22Rv1 (cell line): ENCODE measurements at regions not wholly inside any gene's neighbourhood (a gene's known extent, or its start where the extent isn't known, plus 50 kb on each side); places are given as distances from the start of the nearest gene placed in this dataset.

Experiments
- H3K27ac ChIP-seq: fragments of 450-650 bp; 2 replicates; pipeline ENCODE4 v1.5.1; 2017
- ZFX ChIP-seq: fragments of 450-650 bp; IDR thresholded peaks from 2 replicates; pipeline ENCODE4 v1.6.1; 2017; ENCODE audit warnings: antibody characterized with exemption, borderline replicate concordance
- TF ChIP-seq, protein P1 (sequence below): fragments of 450-650 bp; IDR thresholded peaks from 2 replicates; pipeline ENCODE4 v1.5.1; 2017; ENCODE audit warnings: mild to moderate bottlenecking

DNA sequence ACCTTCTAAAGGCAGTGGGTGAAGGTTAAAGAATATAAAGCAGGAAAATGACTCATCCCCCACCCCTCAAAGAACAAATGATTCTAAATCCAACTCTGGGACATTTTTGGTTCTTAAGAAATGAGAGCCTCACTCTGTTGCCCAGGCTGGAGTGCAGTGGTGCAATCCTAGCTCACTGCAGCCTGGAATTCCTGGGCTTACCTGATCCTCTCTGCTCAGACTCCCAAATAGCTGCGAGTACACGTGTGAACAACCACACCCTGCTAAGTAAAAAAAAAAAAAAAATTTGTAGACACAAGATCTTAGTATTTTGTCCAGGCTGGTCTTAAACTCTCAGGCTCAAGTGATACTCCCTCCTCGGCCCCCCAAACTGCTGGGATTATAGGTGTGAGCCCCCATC lies 298.8 kb upstream of the MAF start:
- no peak overlapping the region for H3K27ac ChIP-seq
- TF ChIP-seq ZFX: no peak
- TF ChIP-seq, protein P1, sequence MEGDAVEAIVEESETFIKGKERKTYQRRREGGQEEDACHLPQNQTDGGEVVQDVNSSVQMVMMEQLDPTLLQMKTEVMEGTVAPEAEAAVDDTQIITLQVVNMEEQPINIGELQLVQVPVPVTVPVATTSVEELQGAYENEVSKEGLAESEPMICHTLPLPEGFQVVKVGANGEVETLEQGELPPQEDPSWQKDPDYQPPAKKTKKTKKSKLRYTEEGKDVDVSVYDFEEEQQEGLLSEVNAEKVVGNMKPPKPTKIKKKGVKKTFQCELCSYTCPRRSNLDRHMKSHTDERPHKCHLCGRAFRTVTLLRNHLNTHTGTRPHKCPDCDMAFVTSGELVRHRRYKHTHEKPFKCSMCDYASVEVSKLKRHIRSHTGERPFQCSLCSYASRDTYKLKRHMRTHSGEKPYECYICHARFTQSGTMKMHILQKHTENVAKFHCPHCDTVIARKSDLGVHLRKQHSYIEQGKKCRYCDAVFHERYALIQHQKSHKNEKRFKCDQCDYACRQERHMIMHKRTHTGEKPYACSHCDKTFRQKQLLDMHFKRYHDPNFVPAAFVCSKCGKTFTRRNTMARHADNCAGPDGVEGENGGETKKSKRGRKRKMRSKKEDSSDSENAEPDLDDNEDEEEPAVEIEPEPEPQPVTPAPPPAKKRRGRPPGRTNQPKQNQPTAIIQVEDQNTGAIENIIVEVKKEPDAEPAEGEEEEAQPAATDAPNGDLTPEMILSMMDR: no peak

DNA sequence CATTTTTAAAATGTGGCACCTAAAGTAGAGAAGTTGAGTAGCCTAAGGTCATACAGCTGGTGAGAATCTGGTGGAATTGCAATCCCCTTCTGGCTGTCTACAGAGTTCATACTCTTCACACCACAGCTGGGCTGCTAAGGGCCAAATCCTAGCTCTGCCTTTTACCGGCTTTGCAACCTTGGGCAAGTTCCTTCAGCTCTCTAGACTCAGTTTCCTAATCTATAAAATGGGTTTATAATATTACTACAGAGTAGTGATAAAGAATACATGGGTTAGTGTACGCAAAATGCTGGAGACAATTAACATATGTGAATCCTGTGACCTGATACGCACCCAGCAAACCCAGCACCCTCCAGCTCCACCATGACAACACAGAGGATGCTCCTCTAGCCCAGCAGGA lies 298.2 kb upstream of the MAF start:
- H3K27ac ChIP-seq: no peak overlapping the region
- no peak for TF ChIP-seq ZFX
- TF ChIP-seq, protein P1: no peak

DNA sequence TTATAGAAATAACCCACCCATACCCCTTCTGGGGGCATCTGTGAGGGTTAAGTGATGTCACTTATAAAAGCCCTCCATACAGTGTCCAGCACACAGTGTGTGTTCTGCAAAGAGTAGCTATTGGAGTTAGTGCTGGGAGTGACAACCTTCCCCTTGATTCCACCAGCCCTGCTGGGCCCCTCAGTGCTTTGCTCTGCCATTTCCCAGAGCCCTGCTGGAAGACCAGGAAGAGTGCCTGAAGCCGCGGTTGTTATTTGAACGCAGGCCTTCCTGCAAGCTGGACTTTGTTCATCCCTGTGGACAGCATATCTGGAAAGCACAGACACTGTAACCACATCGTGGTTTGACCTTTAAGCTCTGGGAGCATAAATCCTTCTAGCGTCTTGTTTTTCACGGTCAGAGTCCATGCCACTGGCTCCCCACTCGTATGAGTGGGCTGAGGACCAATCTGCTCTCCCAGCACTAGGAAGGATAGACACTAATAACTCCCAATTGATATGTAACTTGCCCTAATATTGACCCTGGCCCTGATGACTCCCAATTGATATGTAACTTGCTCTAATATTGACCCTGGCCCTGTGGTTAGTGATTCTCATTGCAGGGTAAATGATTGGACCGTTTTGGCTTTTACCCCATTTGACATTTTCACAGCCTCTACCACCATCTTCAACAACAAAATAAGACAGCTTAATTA lies 297.1 kb upstream of the MAF start:
- TF ChIP-seq, protein P1: no peak
- no peak for TF ChIP-seq ZFX
- H3K27ac ChIP-seq: no peak overlapping the region

DNA sequence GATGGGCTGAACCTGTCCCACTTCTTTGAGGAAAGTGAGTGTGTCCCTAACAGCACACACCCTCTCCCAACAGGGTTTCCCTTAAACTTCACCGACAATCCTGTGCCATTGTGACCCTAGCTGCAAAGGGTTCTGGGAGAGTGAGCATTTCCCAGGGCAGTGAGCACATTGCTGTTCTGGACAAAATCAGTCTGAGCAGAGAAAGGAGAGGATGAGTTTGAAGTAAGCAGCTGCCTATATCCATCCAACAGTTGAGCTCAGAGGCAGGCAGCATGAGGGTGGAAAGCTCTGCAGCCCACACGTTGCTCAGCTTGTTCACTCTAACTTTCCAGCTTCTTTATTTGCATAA lies 296.5 kb upstream of the MAF start:
- TF ChIP-seq, protein P1: no peak
- TF ChIP-seq ZFX: no peak
- no peak overlapping the region for H3K27ac ChIP-seq

DNA sequence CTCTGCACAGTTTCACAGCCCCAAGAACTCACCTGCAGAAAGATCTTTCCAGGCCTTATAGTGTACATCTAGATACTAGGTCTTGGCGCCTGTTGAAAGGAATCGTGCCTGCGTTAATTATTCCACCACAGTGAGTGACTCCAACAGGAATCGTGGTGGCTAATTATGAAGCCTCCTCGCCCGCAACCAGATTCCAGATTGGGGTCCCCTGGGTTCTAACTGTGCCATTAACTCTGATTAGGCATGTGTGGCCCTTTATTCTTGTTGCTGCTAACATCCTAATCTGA lies 295.3 kb upstream of the MAF start:
- no peak overlapping the region for H3K27ac ChIP-seq
- TF ChIP-seq, protein P1: no peak
- no peak for TF ChIP-seq ZFX

DNA sequence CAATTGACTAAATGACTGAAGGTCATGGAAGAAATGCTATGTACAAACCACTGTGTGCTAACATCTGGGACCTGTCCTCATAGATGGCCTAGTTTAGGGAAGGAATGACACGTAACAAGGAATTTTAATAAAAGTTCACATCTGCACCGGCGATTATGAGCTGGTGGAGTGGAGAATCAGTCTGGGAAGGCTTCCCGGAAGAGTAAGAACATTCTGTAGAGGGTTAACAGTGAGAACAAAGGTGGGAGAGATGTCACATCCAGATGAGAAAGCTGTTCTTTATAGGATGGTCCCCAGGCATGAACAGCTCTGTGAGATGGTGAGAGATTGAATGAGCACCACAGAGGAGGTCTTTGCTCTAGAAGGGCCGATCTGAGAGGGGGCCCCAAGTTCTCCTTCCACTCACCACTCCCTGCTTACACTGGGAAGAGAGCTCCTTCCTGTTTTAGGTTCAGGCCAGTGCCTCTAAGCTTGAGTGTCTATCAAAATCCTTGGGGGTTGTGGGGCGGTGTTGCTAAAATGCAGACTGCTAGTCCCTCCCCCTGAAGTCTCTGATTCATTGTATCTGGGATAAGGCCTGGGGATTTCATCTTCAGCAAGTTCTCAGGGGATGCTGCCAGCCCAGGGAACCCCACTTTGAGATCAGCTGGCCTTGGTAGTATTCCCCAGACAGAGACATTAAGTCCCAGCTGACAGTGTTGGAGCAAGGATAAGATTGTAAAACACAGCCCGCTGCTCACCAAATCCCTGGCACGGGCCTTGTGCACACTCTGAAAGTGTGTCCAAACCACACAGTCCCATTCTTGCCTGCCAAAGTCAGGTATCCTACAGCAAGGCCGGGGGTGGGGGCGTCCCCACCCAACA lies 294.7 kb upstream of the MAF start:
- H3K27ac ChIP-seq: no peak overlapping the region
- TF ChIP-seq, protein P1: no peak
- no peak for TF ChIP-seq ZFX

DNA sequence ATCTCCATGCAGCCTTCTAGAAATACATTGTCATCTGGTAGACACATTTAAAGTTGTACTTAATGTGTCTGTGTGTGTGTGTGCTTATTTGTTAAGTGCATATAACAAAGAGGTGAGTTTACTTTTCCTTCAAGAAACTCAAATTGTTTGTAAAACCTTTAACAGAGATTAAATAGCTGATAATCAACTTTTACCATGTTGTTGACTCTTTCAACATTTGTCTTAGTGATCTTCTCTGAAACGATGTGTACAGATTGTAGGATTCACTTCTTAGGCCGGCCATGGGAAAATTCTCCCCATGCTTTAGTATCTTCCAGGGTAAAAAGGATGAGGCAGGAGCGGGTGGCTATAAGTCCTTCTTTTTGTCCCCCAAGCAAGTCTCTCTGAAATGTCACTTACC lies 292.9 kb upstream of the MAF start:
- no peak overlapping the region for H3K27ac ChIP-seq
- TF ChIP-seq, protein P1: no peak
- no peak for TF ChIP-seq ZFX
